GM23248 (cell line): ENCODE measurements at regions not wholly inside any gene's neighbourhood (a gene's known extent, or its start where the extent isn't known, plus 50 kb on each side); places are given as distances from the start of the nearest gene placed in this dataset.
A peak's percentile ranks its signal among the peaks of the same experiment; 100 is the strongest.

Experiments used
- DNase-seq: peaks from one replicate; pipeline ENCODE4 v3.0.0-alpha.2; 2015
- H2AFZ ChIP-seq: fragments of 200-600 bp; sonication (generic); 2 replicates; pipeline ENCODE4 v1.6.1; 2016; ENCODE audit warnings: antibody characterized with exemption
- H3F3A ChIP-seq: fragments of 200-600 bp; sonication (generic); 2 replicates; pipeline ENCODE4 v1.6.1; 2016; ENCODE audit warnings: mild to moderate bottlenecking, antibody characterized with exemption, mixed run types; ENCODE audit not compliant: insufficient read depth
- H3K27ac ChIP-seq: fragments of 200-600 bp; sonication (generic); 2 replicates; pipeline ENCODE4 v1.5.1; 2016; ENCODE audit warnings: mild to moderate bottlenecking
- H3K27me3 ChIP-seq: fragments of 200-600 bp; sonication (generic); replicated peaks from 2 replicates; pipeline ENCODE4 v1.6.1; 2016; ENCODE audit warnings: mild to moderate bottlenecking; ENCODE audit not compliant: insufficient read depth
- H3K36me3 ChIP-seq: fragments of 200-600 bp; sonication (generic); 2 replicates; pipeline ENCODE4 v1.6.1; 2016; ENCODE audit warnings: low read depth, mild to moderate bottlenecking
- H3K4me1 ChIP-seq: fragments of 200-600 bp; sonication (generic); 2 replicates; pipeline ENCODE4 v1.6.1; 2016; ENCODE audit warnings: mild to moderate bottlenecking; ENCODE audit not compliant: insufficient read depth
- H3K4me2 ChIP-seq: fragments of 200-600 bp; sonication (generic); one replicate; pipeline ENCODE4 v1.6.1; 2016; ENCODE audit warnings: mild to moderate bottlenecking; ENCODE audit not compliant: unreplicated experiment
- H3K4me3 ChIP-seq: fragments of 200-600 bp; sonication (generic); 2 replicates; pipeline ENCODE4 v1.5.1; 2016; ENCODE audit warnings: mild to moderate bottlenecking
- H3K79me2 ChIP-seq: fragments of 200-600 bp; sonication (generic); 2 replicates; pipeline ENCODE4 v1.6.1; 2016; ENCODE audit warnings: mild to moderate bottlenecking; ENCODE audit not compliant: insufficient read depth
- H3K9ac ChIP-seq: fragments of 200-600 bp; sonication (generic); 2 replicates; pipeline ENCODE4 v1.6.1; 2016; ENCODE audit warnings: mild to moderate bottlenecking
- H3K9me2 ChIP-seq: fragments of 200-600 bp; sonication (generic); 2 replicates; pipeline ENCODE4 v1.6.1; 2016; ENCODE audit warnings: mixed run types, mild to moderate bottlenecking, moderate library complexity; ENCODE audit not compliant: insufficient read depth
- H3K9me3 ChIP-seq: fragments of 200-600 bp; sonication (generic); one replicate; pipeline ENCODE4 v1.6.1; 2017; ENCODE audit warnings: low read depth
- H4K20me1 ChIP-seq: fragments of 200-600 bp; sonication (generic); 2 replicates; pipeline ENCODE4 v1.6.0; 2016; ENCODE audit not compliant: insufficient read depth
- EZH2 ChIP-seq: fragments of 200-600 bp; sonication (generic); IDR thresholded peaks from 2 replicates; pipeline ENCODE4 v1.6.1; 2018; ENCODE audit warnings: antibody characterized with exemption, mild to moderate bottlenecking; ENCODE audit not compliant: insufficient read depth, poor library complexity, severe bottlenecking
- EZH2phosphoT487 ChIP-seq: fragments of 200-600 bp; sonication (generic); IDR thresholded peaks from 2 replicates; pipeline ENCODE4 v1.6.1; 2018; ENCODE audit warnings: antibody characterized with exemption, moderate library complexity, mild to moderate bottlenecking, low read depth; ENCODE audit not compliant: insufficient read depth
- WGBS, 2 experiments: methylation state at CpG; one replicate each; pipeline ENCODE4 v1.1.6; 2015 to 2017; ENCODE audit warnings: low lambda C conversion rate in 2 of 2, low coverage in 1 of 2; ENCODE audit errors: missing lambda C conversion rate in 2 of 2; 5-methylcytosine and 5-hydroxymethylcytosine counted together
- in situ Hi-C: fragments of 300-500 bp; cut with MboI; formaldehyde crosslinking; loops from 2 replicates; pipeline ENCODE4 v1.15.0; 2020

DNA sequence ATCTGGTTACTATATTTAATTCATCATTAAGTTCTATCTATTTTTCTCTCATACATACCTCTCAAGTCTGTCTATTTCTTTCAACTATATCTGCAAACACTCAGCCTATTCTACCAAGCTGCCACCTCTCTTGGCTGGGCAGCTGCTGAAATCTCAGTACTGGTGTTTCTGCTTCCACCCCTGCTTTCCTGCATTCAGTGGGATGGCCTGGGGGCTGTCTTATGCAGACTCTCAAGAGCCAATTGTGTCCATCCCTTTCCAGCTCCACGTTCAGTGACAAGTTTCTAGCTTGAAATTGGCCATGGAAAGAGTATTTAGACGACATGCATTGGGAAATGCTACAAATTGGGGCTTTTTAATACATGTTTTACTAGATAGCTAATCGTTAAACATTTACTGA lies 378.4 kb upstream of the DPPA4 start:
- no peak overlapping the region for H3K4me3 ChIP-seq
- H3K27ac ChIP-seq = no peak overlapping the region
- no peak for DNase-seq
- H3K4me2 ChIP-seq = no peak overlapping the region
- H3K27me3 ChIP-seq = no peaks in the 10 kb centered on the region
- no peaks in the 10 kb centered on the region for H4K20me1 ChIP-seq
- in situ Hi-C loops = no loop called here
- H3F3A ChIP-seq = no peaks in the 10 kb centered on the region
- no peak overlapping the region for H3K9ac ChIP-seq
- H3K36me3 ChIP-seq = no peaks in the 10 kb centered on the region
- WGBS, 2 experiments = 11 to 14% methylated on average over 3 of the region's 3 CpGs
- H3K79me2 ChIP-seq = no peaks in the 10 kb centered on the region
- H3K9me2 ChIP-seq = no peaks in the 10 kb centered on the region
- H3K9me3 ChIP-seq = no peaks in the 10 kb centered on the region
- no peak overlapping the region for H2AFZ ChIP-seq
- no peaks in the 10 kb centered on the region for H3K4me1 ChIP-seq
- no peak for TF ChIP-seq EZH2phosphoT487
- TF ChIP-seq EZH2 = no peak

DNA sequence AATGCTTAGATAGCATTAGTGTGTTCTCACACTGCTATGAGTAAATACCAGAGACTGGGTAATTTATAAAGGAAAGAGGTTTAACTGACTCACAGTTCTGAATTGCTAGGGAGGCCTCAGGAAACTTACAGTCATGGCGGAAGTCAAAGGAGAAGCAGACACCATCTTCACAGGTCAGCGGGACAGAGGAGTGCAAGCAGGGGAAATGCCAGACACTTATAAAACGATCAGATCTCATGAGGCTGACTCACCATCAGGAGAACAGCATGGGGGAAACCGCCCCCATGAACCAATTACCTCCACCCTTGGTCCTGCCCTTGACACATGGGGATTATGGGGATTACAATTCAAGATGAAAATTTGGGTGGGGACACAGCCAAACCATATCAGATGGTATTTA lies 381.5 kb upstream of the DPPA4 start:
- H3K9me3 ChIP-seq = no peaks in the 10 kb centered on the region
- H3F3A ChIP-seq = no peaks in the 10 kb centered on the region
- H3K9me2 ChIP-seq = no peaks in the 10 kb centered on the region
- in situ Hi-C loops = no loop called here
- TF ChIP-seq EZH2 (no peak), EZH2phosphoT487 (no peak)
- DNase-seq = no peak
- H4K20me1 ChIP-seq = no peaks in the 10 kb centered on the region
- H3K27ac ChIP-seq = no peak overlapping the region
- H3K4me2 ChIP-seq = no peak overlapping the region
- H3K4me3 ChIP-seq = no peak overlapping the region
- H3K9ac ChIP-seq = no peak overlapping the region
- H3K4me1 ChIP-seq = no peaks in the 10 kb centered on the region
- H2AFZ ChIP-seq = no peak overlapping the region
- 48 to 52% methylated on average over 4 of the region's 4 CpGs for WGBS, 2 experiments
- no peaks in the 10 kb centered on the region for H3K79me2 ChIP-seq
- no peaks in the 10 kb centered on the region for H3K36me3 ChIP-seq
- no peaks in the 10 kb centered on the region for H3K27me3 ChIP-seq

DNA sequence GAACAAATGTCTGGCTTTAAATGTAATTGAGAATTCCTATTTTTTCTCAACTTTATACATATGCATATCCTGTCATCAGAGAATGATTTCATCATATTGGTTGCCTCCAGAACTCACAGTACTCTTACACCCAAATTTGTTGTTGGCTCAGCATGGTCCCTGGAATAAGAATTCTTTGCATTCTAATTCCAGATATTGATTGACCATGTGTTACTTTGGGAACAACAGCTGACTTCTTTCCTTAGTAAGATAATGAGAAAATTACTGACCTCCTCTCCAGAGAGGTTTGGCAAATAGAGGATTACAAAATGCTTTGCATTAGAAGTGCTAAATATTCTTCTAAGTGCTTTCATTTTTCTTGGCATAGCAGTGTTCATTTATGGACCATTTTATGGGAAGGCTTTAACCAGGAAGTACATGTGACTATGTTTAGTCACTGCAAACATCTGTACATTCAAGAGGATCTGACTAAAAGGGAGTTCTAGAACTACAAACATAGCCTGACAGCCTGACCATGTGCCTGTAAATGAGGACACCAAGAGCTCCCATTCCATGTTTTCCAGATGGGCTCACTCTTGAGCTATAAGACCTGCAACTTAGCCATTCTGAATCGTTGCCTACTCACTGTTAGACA lies 391.6 kb upstream of the DPPA4 start:
- Histone ChIP-seq H3K36me3 (no peaks in the 10 kb centered on the region), H4K20me1 (no peaks in the 10 kb centered on the region), H3F3A (peaks cover 5% of the 10 kb centered on the region; the same call in 1 of the 2 replicates), H3K4me2 (no peak overlapping the region), H3K27me3 (no peaks in the 10 kb centered on the region), H3K9me3 (no peaks in the 10 kb centered on the region), H3K9ac (no peak overlapping the region), H3K9me2 (no peaks in the 10 kb centered on the region), H3K27ac (no peak overlapping the region), H3K4me1 (no peaks in the 10 kb centered on the region), H3K4me3 (no peak overlapping the region), H2AFZ (0 out of 2 replicates have a peak overlapping the region, but pooled peaks have one; percentile 16), H3K79me2 (no peaks in the 10 kb centered on the region)
- TF ChIP-seq EZH2 (no peak), EZH2phosphoT487 (no peak)
- DNase-seq = no peak
- in situ Hi-C loops = loop anchor here (25.0 kb wide), 1 partner anchor 1333 kb away; the partner anchor contains the start of gene NECTIN3
- WGBS, 2 experiments = 19 to 42% methylated on average over 1 of the region's 1 CpG

DNA sequence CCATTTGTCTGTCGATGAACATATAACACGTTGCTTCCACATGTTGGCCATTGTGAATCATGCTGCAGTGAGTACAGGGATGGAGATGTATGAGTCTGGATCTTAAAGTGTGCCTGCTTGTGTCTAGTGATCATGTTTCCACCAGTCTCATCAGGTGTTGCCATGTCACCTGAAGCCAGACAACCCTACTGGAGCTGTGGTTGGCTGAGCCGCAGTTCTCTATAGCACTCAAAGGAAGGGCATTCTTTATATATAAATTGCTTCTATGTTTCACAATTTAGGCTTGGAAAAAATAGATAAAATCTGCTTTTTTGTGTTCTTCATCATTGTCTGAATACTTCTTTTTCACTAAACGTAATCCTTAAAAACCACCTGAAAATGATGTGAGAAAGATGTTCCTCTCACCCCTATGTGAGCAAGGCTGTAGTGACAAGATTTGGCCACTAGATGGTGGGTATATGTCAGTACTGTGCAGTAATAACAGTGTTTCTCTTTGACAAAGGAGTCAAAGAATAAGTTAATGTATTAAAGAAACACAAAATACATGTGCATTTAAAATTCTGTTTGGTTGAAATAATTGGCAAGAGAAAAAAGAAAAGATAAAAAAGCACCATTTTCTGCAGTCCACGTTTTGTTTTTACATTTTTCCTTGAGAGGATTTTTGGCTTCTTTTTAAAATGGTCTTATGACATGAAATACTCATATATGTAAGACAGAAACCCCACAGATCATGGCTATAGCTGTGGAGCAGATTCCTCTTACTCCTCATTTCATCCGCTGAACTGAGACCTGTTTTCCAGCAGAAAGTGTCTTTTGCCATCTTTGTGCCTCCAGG lies 394.5 kb upstream of the DPPA4 start:
- 57% methylated on average over 6 of the region's 6 CpGs for WGBS, 2 experiments
- Histone ChIP-seq H3K9me2 (no peaks in the 10 kb centered on the region), H3K9ac (no peak overlapping the region), H3K79me2 (no peaks in the 10 kb centered on the region), H3K9me3 (no peaks in the 10 kb centered on the region), H3K4me3 (no peak overlapping the region), H3K27ac (no peak overlapping the region), H4K20me1 (no peaks in the 10 kb centered on the region), H3K4me2 (no peak overlapping the region), H3F3A (peaks cover 5% of the 10 kb centered on the region; the same call in 1 of the 2 replicates), H3K36me3 (no peaks in the 10 kb centered on the region), H2AFZ (no peak overlapping the region), H3K27me3 (no peaks in the 10 kb centered on the region), H3K4me1 (no peaks in the 10 kb centered on the region)
- in situ Hi-C loops = loop anchor here (10.0 to 25.0 kb wide), 2 partner anchors 583 to 1330 kb away; partner anchors contain the start of gene NECTIN3
- DNase-seq = peak; percentile 65
- TF ChIP-seq EZH2phosphoT487 (no peak), EZH2 (no peak)
